Activated CD4-positive, alpha-beta memory T cell treated with anti-CD3 and anti-CD28 coated beads for 36 hours (primary cell): ENCODE measurements at regions not wholly inside any gene's neighbourhood (a gene's known extent, or its start where the extent isn't known, plus 50 kb on each side); places are given as distances from the start of the nearest gene placed in this dataset.
"Not testable (repeated sequence)": the region's sequence is repeated elsewhere in the genome, so short reads cannot be mapped to it uniquely, and the experiment has no call there.

Experiments
- CTCF ChIA-PET: fragments of 350-600 bp; sonication (Branson Sonifier 250); formaldehyde crosslinking; loops from one replicate; lab custom pipeline; 2021; ENCODE audit warnings: antibody characterized with exemption, inconsistent platforms; lab: Charles Lee
- POLR2A ChIA-PET: fragments of 350-600 bp; sonication (Branson Sonifier 250); formaldehyde crosslinking; loops from one replicate; lab custom pipeline; 2021; ENCODE audit warnings: antibody characterized with exemption; lab: Charles Lee
- DNase-seq: peaks from one replicate; pipeline ENCODE4 v3.0.0-alpha.2; 2020
- H3K27ac Mint-ChIP-seq: one replicate; pipeline ENCODE4 v1.8.0; 2021; ENCODE audit warnings: mixed read lengths
- H3K27me3 Mint-ChIP-seq: one replicate; pipeline ENCODE4 v1.8.0; 2021; ENCODE audit warnings: mixed read lengths
- H3K36me3 Mint-ChIP-seq: one replicate; pipeline ENCODE4 v1.8.0; 2021; ENCODE audit warnings: mixed read lengths
- H3K4me1 Mint-ChIP-seq: one replicate; pipeline ENCODE4 v1.8.0; 2021; ENCODE audit warnings: low read depth, mixed read lengths
- H3K4me3 Mint-ChIP-seq: one replicate; pipeline ENCODE4 v1.8.0; 2021; ENCODE audit warnings: mild to moderate bottlenecking, mixed read lengths
- H3K9me3 Mint-ChIP-seq: one replicate; pipeline ENCODE4 v1.8.0; 2021; ENCODE audit warnings: mixed read lengths
- intact Hi-C: fragments of 100-400 bp; cut with micrococcal nuclease; formaldehyde crosslinking; loops from one replicate; pipeline ENCODE4 v1.15.1; 2023

- Mint-ChIP-seq H3K27me3 (no peaks in the 10 kb centered on the region), H3K36me3 (no peaks in the 10 kb centered on the region), H3K9me3 (peaks cover 4% of the 10 kb centered on the region), H3K4me3 (no peak overlapping the region), H3K4me1 (no peaks in the 10 kb centered on the region), H3K27ac (no peak overlapping the region)
- ChIA-PET POLR2A (no interaction called here), CTCF (no interaction called here)
- DNase-seq = no peak
- intact Hi-C loops = no loop called here
These were observed 91.3 kb downstream of the MFAP3L start for GRCh38 chr4:169934794-169935429.

- H3K9me3 Mint-ChIP-seq = peaks cover 4% of the 10 kb centered on the region
- no peaks in the 10 kb centered on the region for H3K36me3 Mint-ChIP-seq
- no peaks in the 10 kb centered on the region for H3K4me1 Mint-ChIP-seq
- H3K27ac Mint-ChIP-seq = no peak overlapping the region
- no peak for DNase-seq
- intact Hi-C loops = no loop called here
- ChIA-PET POLR2A (no interaction called here), CTCF (no interaction called here)
- peaks cover 4% of the 10 kb centered on the region for H3K27me3 Mint-ChIP-seq
- H3K4me3 Mint-ChIP-seq = no peak overlapping the region
These were observed 92.7 kb downstream of the MFAP3L start for GRCh38 chr4:169933531-169933930.

- H3K27ac Mint-ChIP-seq = no peak overlapping the region
- no peak overlapping the region for H3K4me3 Mint-ChIP-seq
- ChIA-PET POLR2A (no interaction called here), CTCF (no interaction called here)
- H3K36me3 Mint-ChIP-seq = no peaks in the 10 kb centered on the region
- no peaks in the 10 kb centered on the region for H3K4me1 Mint-ChIP-seq
- H3K27me3 Mint-ChIP-seq = peaks cover 4% of the 10 kb centered on the region
- DNase-seq = no peak
- peaks cover 4% of the 10 kb centered on the region for H3K9me3 Mint-ChIP-seq
- intact Hi-C loops = no loop called here
These were observed 94.2 kb downstream of the MFAP3L start for GRCh38 chr4:169931964-169932363.

GRCh38 chr4:169930755-169931154 is 95.4 kb downstream of the MFAP3L start:
- H3K9me3 Mint-ChIP-seq, H3K36me3 Mint-ChIP-seq, H3K4me3 Mint-ChIP-seq, intact Hi-C loops, CTCF ChIA-PET, H3K27me3 Mint-ChIP-seq, DNase-seq, POLR2A ChIA-PET, H3K4me1 Mint-ChIP-seq, H3K27ac Mint-ChIP-seq: not testable (repeated sequence)

GRCh38 chr4:169927280-169927679 is 98.9 kb downstream of the MFAP3L start:
- DNase-seq = no peak
- H3K4me1 Mint-ChIP-seq = no peaks in the 10 kb centered on the region
- H3K27ac Mint-ChIP-seq = no peak overlapping the region
- ChIA-PET CTCF (no interaction called here), POLR2A (no interaction called here)
- intact Hi-C loops = no loop called here
- H3K4me3 Mint-ChIP-seq = no peak overlapping the region
- H3K9me3 Mint-ChIP-seq = peaks cover 4% of the 10 kb centered on the region
- H3K27me3 Mint-ChIP-seq = peaks cover 6% of the 10 kb centered on the region
- H3K36me3 Mint-ChIP-seq = no peaks in the 10 kb centered on the region

GRCh38 chr4:169925678-169926077 is 100.5 kb downstream of the MFAP3L start:
- CTCF ChIA-PET = no interaction called here
- no peak for DNase-seq
- Mint-ChIP-seq H3K27ac (no peak overlapping the region), H3K4me1 (no peaks in the 10 kb centered on the region), H3K4me3 (no peak overlapping the region), H3K36me3 (no peaks in the 10 kb centered on the region), H3K27me3 (peaks cover 9% of the 10 kb centered on the region), H3K9me3 (peaks cover 2% of the 10 kb centered on the region)
- intact Hi-C loops = no loop called here
- POLR2A ChIA-PET = no interaction called here

GRCh38 chr4:169922632-169923276 is 103.4 kb downstream of the MFAP3L start:
- intact Hi-C loops = no loop called here
- CTCF ChIA-PET = no interaction called here
- Mint-ChIP-seq H3K27ac (no peak overlapping the region), H3K9me3 (no peaks in the 10 kb centered on the region), H3K27me3 (peaks cover 5% of the 10 kb centered on the region), H3K36me3 (no peaks in the 10 kb centered on the region), H3K4me1 (no peaks in the 10 kb centered on the region), H3K4me3 (no peak overlapping the region)
- POLR2A ChIA-PET = no interaction called here
- no peak for DNase-seq

- Mint-ChIP-seq H3K36me3 (no peaks in the 10 kb centered on the region), H3K27ac (no peak overlapping the region), H3K27me3 (peaks cover 5% of the 10 kb centered on the region), H3K4me3 (no peak overlapping the region), H3K4me1 (no peaks in the 10 kb centered on the region), H3K9me3 (peaks cover 8% of the 10 kb centered on the region)
- DNase-seq = no peak
- intact Hi-C loops = no loop called here
- ChIA-PET POLR2A (no interaction called here), CTCF (no interaction called here)
These were observed 104.5 kb downstream of the MFAP3L start for GRCh38 chr4:169921732-169922131.

GRCh38 chr4:169921237-169921636 is 105.0 kb downstream of the MFAP3L start:
- H3K36me3 Mint-ChIP-seq = no peaks in the 10 kb centered on the region
- CTCF ChIA-PET = no interaction called here
- intact Hi-C loops = no loop called here
- no peaks in the 10 kb centered on the region for H3K4me1 Mint-ChIP-seq
- no peak overlapping the region for H3K4me3 Mint-ChIP-seq
- H3K9me3 Mint-ChIP-seq = peaks cover 8% of the 10 kb centered on the region
- DNase-seq = no peak
- peaks cover 5% of the 10 kb centered on the region for H3K27me3 Mint-ChIP-seq
- POLR2A ChIA-PET = no interaction called here
- no peak overlapping the region for H3K27ac Mint-ChIP-seq

- H3K9me3 Mint-ChIP-seq, H3K27ac Mint-ChIP-seq, POLR2A ChIA-PET, H3K36me3 Mint-ChIP-seq, H3K4me3 Mint-ChIP-seq, CTCF ChIA-PET, DNase-seq, H3K27me3 Mint-ChIP-seq, H3K4me1 Mint-ChIP-seq, intact Hi-C loops: not testable (repeated sequence)
These were observed 106.7 kb downstream of the MFAP3L start for GRCh38 chr4:169919194-169920124.

GRCh38 chr4:169915545-169915944 is 110.7 kb downstream of the MFAP3L start:
- DNase-seq = no peak
- Mint-ChIP-seq H3K4me1 (no peaks in the 10 kb centered on the region), H3K4me3 (no peak overlapping the region), H3K36me3 (no peaks in the 10 kb centered on the region), H3K9me3 (peaks cover 8% of the 10 kb centered on the region), H3K27me3 (peaks cover 4% of the 10 kb centered on the region), H3K27ac (no peak overlapping the region)
- CTCF ChIA-PET = no interaction called here
- intact Hi-C loops = no loop called here
- POLR2A ChIA-PET = no interaction called here

- POLR2A ChIA-PET = no interaction called here
- H3K27ac Mint-ChIP-seq = no peak overlapping the region
- no peak for DNase-seq
- H3K9me3 Mint-ChIP-seq = peaks cover 8% of the 10 kb centered on the region
- intact Hi-C loops = no loop called here
- no peaks in the 10 kb centered on the region for H3K4me1 Mint-ChIP-seq
- H3K36me3 Mint-ChIP-seq = no peaks in the 10 kb centered on the region
- H3K27me3 Mint-ChIP-seq = peaks cover 4% of the 10 kb centered on the region
- no peak overlapping the region for H3K4me3 Mint-ChIP-seq
- CTCF ChIA-PET = interaction anchor here (0.6 kb wide), 1 partner anchor 158 kb away, joined by 3 read pairs; no protein-coding TSS in a partner anchor
These were observed 111.3 kb downstream of the MFAP3L start for GRCh38 chr4:169914866-169915265.
